ENCODE measurements at regions not wholly inside any gene's neighbourhood (a gene's known extent, or its start where the extent isn't known, plus 50 kb on each side); places are given as distances from the start of the nearest gene placed in this dataset.

DNA sequence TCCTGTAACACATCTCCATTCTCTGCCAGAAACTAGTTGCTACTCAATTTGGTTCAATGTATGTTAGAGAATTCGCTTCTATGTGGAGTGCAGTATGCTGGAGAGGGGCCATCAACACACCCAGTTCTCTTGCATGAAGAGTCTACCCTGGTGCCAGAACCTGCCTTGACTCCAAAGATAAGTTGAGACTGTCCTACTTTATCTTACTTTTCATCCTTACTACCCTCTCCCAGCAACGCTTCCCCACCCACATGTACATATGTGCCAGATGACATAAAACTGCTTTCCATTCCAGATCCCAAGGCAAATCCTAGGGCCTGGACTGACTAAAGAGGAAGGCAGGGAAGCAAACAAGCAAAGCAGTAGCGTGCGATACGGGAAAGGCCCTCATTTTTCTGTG, 442.6 kb upstream of the THRB start:
- DNase-seq (ENCODE audit: low read depth) = no peak

DNA sequence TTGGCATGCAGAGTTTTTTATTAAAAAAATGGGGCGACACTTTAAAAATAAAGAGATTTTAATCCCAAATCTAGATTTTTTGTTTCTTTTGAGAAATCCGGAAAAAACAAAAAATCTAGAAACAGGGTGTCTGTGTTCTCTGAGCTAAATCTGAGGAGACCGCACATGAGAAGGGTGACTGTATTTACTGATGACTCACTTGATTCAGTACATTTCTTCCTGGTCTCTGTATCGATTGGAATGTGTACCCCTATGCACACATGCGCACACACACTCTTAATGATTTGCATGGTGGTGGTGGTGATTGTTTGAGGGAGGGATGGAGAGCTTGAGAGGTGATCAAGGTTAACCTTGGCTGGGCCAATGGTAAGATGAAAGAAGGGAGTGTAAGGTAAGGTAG, 443.1 kb upstream of the THRB start:
- no peak for DNase-seq (ENCODE audit: low read depth)

DNA sequence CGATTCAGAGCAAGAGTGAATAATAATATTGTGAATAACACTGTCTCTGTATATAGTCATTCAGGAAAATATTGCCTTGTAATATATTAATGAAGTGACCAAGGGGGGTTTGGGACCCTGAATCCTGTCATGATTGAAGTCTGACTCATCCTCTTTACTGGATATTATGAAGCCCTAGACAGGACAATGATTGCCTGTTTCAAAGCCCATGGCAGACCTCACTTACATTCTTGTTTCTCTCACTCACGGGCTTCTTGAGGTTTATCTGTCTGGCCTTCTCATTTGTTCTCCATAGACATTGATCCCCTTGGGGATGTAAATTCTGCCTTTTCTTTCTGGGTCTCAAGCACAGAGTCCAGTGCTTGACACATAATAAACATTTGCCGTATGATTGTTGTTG, 449.3 kb upstream of the THRB start:
- no peak for DNase-seq (ENCODE audit: low read depth)

DNA sequence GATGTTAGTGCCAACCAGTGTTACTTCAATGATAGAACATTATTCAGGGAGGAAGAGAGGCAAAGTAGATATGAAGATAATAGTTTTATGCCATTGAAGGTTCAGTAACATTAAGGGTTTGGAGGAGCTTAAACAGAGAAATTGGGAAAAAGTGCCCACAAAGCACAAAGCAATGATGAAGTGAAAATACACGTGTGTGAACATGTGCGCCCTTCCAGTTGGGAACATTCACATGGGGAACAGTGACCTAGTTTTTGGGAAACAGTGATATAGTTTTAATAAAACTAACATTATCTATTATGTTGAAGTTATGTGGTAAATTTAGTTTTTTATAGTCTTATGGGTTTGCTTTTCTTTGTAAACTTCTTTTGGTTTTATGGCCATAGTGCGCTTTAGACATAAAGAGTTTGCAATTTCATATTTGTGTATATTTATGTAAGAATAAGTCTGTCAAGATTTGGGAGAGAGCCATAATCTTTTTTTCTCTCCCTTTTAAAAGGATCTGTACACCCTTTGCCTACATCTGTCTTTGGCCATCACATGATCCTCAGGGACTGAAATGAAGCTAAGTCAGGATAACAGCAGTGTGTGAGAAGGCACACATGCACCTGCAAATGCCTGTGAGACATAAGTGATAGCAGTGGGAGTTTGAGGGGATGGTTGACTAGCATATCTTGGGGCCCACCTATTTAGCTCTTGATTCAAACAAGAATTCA, 450.3 kb upstream of the THRB start:
- no peak for DNase-seq (ENCODE audit: low read depth)

DNA sequence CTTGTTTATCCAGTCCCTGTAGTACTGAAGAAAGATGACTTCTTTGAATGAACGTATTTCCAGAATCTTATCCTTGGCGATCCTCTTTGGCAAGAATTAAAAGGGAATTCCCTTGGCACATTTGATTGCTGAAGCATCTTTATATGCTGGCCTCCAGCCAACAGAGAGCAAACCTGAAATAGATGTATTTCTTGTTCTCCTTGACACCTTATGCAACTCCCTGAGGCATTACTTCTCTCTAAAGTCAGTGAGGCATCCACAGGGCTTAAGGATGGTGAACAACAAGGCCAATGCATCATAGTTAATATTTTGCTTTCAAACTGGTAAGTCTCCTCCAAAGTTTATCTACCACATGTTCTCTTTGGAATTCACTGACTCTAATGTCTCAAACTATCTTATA, 450.9 kb upstream of the THRB start:
- no peak for DNase-seq (ENCODE audit: low read depth)

DNA sequence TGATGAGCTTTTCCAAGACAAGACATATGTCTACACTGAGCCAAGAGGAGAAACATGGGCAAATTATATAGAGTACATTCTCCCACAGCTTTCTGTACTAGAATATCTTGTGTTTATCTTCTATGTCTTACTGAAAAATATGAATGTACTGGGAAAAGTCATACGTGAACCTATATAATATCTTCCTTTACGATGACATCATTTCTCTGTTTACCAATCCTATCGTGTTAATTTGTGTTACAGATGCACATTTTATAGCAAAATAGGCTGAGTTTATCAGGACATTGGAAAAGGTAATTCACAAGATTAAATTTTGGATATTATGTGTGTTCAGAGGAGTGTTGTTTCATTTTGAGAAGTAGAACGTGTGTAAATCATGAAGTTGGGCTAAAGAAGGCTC, 452.5 kb upstream of the THRB start:
- DNase-seq (ENCODE audit: low read depth) = no peak

DNA sequence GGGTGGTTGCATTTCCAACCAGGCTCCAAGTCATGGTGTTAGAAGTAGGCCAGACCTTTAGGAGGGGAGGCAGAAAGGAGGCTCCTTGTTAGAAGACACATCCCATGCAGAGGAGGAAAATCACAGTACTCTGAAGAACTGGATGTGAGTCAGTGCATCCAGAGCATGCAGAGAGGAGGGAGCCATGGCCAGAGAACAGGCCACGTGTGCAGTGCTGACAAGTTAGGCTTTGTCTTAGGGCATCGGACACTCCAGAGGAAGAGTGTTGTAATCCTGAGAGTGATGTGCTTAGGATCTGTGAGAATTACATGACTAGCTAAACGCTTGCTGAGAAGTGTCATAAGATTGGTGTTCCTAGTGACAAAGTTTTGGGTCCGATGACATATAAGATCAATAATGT, 456.5 kb upstream of the THRB start:
- DNase-seq (ENCODE audit: low read depth) = no peak

DNA sequence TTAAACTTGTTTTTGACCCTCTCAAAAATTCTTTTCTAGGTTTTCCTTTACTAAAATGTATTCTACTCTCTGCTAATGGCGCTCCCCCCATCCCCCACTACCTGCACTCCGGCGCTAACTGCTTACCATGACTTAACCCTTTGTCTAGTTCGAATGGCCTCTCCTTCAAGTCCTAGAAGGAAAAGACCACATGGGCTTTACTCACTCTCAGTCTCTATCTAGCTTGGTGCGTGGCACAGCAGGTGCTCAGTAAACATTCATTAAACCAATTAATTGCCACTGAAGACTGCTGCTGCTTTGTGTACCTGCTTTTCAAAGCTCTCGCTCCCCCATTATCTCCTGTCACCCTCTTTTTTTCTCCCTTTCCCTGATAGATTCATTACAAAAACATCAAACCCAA, 457.7 kb upstream of the THRB start:
- no peak for DNase-seq (ENCODE audit: low read depth)

DNA sequence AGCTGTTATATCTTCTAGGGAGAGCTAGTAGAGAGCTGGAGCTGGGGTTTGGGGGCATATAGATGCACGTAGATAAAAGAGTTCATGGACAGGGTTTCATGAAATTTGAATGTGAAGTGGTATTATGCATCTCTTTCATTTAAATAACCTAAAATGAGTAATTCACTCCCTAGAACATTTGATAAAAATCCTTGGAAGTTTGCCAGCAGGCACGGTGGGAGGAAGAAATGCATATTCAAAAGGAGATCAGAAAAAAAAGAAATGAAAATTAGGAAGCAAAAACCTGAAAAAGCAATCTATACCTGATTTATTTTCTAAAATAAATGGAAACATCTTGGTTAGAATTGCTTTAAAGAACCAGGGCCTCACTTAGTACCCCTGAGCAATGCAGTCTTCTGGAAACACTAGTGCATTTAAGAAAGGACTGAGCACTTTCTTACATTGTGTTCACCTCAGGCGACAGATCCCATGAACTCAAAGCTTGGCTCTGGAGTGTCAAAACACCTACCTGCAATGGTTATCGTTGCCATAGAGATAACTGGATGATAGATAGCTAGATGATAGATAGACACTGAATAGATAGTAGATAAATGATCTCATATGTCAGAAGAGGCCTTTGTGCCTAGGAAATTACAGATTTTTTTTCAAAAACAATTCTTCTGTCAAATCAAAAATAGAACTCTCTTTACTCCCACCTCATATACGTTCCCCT, 458.6 kb upstream of the THRB start:
- no peak for DNase-seq (ENCODE audit: low read depth)

DNA sequence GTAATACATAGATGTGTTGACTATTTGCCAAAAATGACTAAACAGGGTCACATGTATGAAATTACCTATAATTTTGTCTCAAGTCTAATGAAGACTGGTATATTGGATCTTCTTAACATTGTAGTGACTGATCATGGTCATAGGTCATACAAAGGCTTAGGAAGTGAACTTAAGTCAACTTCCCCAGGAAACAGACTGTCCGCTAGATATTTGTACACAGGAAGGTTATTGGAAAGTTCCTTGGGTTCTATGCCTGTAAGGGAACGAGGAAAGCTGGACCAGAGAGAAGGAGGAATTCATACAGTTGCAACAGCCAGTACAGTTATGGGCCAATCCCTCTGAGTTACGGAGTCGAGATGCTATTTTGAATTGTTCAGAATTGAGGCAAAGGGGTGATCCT, 462.0 kb upstream of the THRB start:
- DNase-seq (ENCODE audit: low read depth) = no peak

DNA sequence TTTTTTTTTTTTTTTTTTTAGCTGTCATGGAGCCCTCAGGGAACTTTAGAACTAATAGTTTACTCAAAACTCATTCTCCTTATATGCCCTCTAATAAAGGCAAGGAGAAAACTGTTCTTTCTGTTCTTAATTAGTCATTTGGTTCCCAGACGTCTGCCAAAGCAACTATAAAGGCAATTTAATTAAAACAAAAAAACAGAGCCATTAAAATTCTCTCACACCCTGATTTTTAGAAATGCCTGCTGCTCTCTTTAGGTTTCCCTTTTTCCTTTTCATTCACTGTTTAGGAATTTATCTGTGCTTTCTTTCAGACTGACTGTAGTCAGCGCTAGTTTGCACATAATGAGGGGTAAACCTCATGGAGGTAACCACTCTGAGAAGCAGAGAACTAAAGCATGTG, 463.6 kb upstream of the THRB start:
- no peak for DNase-seq (ENCODE audit: low read depth)

DNA sequence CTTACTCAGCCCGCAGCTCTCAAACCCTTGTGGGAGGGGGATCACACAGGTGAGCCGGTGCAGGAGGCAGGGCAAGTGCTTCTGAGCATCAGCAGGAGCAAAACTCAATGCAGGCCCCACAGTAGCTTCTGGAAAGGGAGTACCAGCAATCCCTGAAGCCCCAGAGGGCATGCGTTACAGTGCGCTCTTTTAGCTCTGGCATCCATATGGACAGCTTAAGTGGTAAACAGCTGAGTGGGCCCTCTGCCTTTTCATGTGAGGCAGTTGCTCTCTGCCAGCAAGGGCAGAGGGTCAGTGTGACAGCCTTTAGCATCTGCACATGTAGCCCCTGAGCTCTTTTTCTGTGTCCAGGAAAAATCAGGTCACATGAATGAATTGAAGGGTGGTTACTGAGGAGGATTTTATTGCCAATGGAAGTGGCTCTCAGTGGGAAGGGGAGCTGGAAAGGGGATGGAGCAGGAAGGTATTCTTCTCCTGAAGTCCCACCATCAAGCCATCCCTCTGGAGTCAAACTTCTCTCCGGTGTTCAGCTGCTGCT, 464.3 kb upstream of the THRB start:
- no peak for DNase-seq (ENCODE audit: low read depth)

DNA sequence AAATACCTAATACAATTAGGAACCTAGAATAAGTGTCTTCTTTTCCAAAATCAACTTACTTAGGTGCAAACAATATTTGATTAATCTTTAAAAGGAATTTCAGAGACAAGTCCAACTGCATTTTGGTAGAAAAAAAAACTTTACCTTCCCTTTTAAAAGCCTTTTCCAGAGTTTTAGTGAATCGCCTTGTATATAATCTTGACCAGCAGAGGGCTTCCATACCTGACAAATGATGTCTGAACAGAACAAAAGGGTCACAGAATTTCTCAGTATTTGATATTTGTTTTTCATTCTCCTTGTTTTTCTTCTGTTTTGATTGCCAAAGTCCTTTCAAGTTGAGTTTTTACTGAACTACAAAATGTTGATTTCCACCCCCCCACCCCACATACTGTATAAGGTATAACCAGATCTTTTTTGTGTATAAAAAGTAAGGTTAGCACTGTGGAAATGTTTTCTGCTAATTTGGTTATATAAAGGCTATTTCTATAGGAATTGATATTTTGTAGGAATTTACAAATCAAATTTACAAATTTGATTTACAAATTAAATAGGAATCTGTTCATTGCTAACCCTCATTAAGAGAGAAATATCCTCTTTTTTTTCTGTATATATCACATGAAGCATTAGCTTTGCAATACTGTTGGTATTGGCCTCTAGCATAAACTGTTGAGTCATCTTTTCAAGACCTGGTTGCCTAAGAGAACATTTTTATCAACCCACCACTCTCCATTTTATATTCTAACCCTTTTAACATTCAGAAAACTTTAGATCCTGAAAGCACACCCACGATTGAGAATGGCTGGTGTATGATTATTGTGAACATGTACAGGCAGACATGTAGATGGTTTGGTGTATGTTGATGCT, 464.1 kb upstream of the RARB start:
- peak; percentile 8 for DNase-seq (ENCODE audit: low read depth)

DNA sequence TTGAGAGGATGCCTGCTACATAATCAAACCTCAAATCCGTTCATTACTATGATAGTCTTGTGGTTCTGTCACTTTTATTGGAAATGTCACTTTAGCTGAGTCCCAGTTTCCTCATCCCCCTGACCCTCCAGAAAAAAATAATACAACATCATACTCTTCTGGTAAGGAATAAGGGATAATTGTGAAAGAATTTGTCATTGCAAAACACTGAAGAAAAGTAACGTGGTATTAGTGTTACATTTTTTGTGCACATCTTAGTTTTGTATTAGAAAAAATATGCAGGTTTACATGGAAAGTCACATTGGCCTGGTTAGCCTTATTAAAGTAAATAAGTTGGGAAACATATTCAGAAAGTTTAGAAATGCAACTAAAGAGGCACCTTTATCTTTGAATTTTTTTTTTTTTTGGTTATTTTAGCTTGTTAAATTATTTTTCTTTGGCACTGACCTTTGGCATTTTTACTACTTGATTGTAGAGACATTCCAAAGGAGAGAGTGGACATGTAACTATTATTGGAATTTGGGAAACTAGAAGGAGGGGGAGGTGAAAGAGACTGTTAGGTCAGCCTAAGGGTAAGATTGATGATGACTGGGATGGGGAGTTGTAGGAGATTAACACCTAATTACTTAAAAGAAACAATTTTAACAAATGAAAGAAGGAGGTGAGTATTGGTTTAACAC, 462.2 kb upstream of the RARB start:
- no peak for DNase-seq (ENCODE audit: low read depth)

DNA sequence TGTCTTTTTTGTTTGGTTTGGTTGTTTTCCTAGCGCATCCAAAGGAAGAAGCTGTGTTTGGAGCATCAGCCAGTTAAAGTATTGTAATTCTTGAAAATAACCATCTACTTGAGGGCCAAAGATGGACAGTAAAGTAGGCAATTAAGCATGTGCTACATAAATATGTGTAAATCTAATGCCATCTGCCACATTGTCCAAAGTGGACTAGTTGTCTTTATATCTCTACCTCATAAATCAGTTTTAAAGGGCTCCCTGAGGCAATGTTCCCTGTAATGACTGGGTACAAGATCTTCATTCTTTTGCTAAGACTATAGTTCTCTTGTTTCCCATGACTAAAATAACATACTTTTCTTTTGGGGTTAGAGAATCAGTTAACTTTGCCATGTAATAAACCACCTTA, 460.0 kb upstream of the RARB start:
- no peak for DNase-seq (ENCODE audit: low read depth)

DNA sequence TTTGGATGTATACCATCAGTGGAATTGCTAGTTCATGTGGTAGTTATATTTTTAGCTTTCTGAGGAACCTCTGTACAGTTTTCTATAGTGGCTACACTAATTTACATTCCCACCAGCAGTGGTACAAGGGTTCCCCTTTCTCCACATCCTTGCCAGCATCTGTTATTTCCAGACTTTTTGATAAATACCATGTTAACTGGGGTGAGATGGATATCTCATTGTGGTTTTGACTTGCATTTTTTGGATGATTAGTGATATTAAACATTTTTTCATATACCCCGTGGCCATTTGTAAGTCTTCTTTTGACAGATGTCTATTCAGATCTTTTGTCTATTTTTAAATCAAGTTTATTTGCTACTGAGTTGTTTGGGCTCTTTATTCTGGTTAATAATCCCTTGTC, 455.6 kb upstream of the RARB start:
- DNase-seq (ENCODE audit: low read depth) = no peak

DNA sequence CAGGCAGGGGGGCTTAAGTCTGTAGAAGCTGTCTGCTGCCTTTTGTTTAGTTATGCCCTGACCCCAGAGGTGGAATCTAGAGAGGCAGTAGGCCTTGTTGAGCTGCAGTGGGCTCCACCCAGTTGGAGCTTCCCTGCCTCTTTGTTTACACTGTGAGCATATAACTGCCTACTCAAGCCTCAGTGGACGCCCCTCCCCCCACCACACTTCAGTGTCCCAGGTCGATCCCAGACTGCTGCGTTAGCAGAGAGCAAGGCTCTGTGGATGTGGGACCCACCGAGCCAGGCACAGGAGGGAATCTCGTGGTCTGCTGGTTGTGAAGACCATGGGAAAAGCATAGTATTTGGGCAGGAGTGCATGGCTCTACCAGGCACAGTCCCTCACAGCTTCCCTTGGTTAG, 446.8 kb upstream of the RARB start:
- DNase-seq (ENCODE audit: low read depth) = no peak

DNA sequence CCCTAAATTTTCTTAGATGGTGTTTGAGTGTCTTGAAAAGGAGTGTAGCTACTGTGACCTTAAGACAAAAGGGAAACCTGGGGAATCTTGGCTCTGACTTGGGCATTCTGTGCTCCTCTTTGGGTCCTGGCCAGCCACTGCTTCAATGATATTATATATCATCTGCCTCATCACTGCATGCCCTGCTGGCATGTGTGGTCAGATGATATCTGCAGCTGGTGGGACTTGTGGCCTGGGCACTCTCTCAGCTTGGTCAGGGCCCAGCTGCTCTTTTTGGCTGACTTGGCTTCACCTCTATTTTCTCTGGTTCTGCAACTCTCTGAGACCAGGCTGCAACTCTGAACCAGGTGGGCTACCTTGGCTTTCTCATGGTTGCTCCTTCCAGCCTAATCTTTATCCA, 446.1 kb upstream of the RARB start:
- no peak for DNase-seq (ENCODE audit: low read depth)

DNA sequence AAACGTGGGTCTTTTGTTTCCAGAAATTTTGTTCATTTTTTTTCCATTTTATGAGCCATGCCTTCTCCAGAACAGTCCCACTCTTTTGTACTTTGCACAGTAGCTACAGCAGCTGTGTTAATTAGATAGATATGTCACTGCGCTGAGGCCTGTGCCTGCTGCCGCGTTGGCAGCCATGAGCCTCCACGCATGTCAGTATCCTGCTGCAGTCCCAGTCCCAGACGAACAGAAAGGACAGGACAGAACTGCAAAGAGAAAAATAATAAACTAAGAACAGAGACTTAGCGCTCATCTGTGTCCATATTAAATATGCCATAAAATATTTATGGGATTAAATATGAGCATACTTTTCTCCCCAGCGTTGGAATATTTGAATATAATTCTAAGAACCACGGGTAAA, 442.4 kb upstream of the RARB start:
- DNase-seq (ENCODE audit: low read depth) = no peak

DNA sequence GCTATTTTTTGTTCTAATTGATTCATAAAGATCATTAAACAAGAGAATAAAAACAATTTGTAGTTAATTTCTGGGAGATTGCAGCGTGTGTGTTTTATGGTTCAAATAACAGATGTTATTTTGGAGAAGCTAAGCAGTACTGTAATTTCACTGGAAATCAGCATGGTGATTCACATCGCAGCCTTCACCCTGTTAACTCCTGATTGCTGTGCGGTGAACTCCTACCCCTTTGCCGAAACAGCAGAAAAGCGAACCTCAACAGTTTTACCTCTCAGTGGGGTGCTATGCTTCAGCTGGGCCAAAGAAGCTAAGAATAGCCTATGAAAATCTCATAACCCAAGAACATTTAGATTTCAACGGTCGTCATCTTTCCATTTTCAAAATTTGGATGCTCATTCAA, 441.5 kb upstream of the RARB start:
- DNase-seq (ENCODE audit: low read depth) = no peak

DNA sequence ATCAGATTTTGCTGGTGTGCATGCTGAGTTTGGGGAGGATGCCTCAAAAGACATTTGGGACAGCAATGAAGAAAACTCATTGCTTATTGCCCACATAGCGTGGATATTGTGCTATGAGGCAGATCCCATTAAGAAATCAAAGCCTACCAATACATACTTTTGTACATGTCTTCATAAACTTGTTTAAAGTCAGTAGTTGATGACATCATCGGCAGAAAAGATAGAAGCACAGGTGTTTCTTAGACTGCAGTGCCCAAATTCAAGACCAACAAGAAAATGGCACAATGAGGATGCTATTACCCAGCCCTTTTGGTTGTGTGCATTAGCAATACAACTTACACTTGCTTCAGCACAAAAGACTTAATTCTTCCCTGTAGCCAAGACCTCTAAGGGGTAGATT, 428.7 kb upstream of the RARB start:
- DNase-seq (ENCODE audit: low read depth) = no peak

DNA sequence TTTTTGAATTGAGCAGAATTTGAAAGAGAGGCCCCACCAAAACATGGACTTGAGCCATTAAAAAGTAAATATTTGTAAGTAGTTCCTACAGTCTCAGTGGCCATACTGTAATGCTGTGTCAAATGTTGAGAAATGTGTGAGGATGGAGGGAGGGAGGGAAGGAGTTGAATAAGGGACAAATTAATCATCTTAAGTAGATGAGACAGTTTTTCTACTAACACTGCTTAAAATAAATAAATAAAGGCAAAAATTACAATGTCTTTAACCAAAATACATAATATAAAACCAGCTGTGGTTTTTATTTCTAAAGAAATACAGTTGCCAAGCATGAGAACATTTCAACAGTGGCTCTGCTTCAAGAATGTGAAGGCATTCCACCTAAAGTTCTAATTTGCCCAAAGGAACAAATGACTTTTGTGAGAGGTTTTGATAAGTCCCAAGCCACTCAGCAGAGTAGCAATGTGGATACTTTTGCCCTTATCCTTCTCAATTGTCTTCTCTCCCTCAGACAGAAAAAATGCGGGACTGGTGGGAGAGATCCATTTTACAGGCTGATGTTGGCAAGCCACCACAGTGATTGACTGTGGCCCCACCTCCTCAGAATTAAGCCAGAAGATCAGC, 427.0 kb upstream of the RARB start:
- DNase-seq (ENCODE audit: low read depth) = no peak

Data from amniotic epithelial cell (primary cell).